Femur (tissue), 1 donor: ENCODE measurements at regions not wholly inside any gene's neighbourhood (a gene's known extent, or its start where the extent isn't known, plus 50 kb on each side); places are given as distances from the start of the nearest gene placed in this dataset.
"Not testable (repeated sequence)": the region's sequence is repeated elsewhere in the genome, so short reads cannot be mapped to it uniquely, and the experiment has no call there.

Experiments used
- DNase-seq: peaks from one replicate; pipeline ENCODE4 v3.0.0-alpha.2; 2017

DNA sequence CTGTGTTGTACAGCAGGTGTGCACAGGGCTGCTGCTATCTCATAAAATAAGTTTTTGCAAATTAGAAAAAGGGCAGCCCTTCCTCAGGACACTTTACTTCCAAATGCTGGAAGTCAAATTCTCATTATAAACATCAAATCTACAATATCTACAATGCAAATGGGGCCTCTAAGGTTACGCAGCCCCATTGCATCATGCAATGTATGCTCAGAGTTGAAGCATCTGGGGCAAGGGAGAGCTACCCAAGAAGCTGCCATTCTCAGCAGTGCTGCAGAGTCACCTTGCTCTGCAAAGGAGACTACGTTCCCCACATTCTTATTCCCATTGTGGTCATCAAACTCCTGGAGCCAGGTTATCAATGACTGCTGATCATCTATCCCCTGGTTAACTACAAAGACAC, 208.9 kb upstream of the POGK start:
- DNase-seq: no peak

DNA sequence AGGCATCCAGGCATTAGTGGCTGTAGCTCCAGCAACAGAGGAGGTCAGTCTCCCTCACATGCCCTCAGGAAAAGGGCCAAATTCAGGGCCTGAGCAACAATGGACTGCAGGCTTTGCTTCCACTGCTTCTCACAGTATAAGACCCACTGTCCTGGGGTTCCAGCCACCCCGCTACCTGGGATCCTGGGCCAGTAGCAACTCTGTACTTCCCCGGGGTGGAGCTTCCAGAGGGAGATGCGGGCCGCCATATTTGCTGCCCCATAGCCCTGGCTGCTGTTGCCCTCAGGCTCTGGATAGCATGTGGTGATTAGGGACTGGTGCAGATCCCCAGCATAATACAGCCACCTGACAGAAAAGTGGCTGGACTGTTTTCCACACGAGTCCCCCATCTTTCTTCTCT, 201.1 kb upstream of the POGK start:
- DNase-seq: no peak

DNA sequence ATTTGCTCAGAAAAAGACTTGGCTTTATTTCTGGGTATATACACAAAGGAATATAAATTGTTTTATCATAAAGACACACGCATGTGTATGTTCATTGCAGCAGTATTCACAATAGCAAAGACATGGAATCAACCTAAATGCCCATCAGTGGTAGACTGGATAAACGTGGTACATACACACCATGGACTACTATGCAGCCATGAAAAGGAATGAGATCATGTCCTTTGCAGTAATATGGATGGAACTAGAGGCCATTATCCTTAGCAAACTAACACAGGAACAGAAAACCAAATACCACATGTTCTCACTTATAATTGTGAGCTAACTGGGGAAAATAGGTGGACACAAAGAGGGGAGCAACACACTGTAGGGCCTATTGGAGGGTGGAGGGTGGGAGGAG, 182.0 kb upstream of the POGK start:
- DNase-seq: not testable (repeated sequence)

DNA sequence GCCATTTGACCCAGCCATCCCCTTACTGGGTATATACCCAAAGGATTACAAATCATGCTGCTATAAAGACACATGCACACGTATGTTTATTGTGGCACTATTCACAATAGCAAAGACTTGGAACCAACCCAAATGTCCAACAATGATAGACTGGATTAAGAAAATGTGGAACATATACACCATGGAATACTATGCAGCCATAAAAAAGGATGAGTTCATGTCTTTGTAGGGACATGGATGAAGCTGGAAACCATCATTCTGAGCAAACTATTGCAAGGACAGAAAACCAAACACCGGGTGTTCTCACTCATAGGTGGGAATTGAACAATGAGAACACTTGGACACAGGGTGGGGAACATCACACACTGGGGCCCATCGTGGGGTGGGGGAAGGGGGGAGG, 172.5 kb upstream of the POGK start:
- DNase-seq: not testable (repeated sequence)

GRCh38 chr1:166667600-166667999, 171.7 kb upstream of the POGK start:
- not testable (repeated sequence) for DNase-seq

GRCh38 chr1:166671627-166672026, 167.6 kb upstream of the POGK start:
- no peak for DNase-seq

DNA sequence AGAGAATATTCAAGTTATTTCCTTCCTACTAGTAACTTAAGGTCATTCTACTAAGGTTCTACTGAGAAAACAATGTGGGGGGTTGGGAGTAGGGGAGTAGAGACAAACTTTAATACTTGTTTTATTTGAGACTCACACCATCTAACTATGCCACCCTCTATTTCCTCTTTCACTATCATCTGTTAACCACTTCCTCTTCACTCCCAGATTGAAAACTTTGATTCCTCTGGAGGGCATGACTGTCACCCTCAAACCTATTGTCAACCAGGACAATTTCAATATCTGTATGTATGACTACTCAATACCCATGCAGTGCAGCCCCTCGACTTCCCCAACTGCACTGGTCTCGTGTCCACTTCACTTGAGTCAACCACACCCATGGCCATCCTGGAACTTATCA, 165.6 kb upstream of the POGK start:
- DNase-seq: no peak

DNA sequence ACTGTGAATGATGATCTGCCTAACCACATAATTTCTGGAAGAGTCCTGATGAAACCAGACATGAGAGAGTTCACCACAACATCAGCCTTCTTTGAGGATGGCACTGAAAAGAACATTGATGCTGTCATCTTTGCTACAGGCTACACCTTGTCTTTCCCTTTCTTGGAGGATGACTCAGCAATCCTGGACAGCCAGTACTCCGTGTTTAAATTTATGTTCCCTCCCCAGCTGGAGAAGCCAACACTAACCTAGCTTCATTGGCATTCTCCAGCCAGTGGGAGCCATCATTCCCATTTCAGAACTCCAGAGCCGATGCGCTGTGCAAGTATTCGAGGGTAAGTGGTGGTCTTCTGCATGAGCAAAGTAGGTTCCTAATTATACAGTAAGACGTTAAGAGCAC, 164.1 kb upstream of the POGK start:
- DNase-seq: no peak

DNA sequence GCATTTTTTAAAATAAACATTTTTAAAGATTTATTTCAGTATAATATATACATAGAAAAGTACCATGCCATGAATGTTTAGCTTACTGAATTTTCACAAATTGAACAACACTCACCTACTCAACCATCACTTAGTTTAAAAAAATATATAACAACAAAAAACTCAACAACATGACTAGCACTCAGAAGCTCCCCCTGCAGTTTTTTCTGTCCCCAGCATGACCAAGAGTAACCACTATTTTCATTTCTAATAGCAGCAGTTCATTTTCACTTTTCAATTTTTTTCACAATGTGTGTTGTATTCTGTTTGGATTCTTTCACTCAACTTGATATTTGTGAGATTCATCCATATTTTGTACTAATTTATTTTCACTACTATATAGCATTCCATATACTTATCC, 162.3 kb upstream of the POGK start:
- no peak for DNase-seq

DNA sequence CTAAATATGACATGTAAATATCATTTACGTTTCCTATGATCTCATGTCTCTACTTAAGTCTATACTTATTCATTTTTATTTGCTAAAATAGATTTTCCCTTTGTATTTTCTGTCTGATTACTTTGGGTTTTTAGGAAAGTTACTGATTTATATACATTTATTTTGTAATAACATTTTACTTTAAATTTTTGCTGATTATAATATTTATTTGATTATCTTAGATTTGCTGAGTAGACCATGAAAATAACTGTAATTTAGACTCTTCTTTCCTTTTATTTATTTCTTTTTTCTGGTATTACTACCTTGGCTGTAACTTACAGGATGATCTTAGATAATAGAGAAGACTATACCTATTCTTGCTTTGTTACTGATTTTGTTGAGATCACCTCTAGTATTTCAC, 159.9 kb upstream of the POGK start:
- no peak for DNase-seq

DNA sequence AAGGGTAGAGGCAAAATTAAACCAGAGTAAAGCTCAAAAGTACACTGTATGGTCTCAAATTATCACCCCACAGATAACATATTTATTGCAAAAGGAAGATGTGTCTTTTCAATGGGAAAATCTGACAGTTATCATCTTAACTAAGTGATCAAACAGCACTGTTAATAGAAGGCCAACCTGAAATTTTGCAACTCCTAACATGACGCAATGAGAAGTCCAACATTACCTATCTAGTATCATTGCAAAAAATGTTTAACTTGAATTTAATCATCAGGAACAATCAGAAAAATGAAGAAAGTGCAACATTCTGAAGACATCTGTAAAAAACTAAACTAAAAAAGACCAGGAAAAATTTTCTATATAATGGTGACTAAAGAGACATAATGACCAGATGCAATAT, 156.7 kb upstream of the POGK start:
- no peak for DNase-seq

DNA sequence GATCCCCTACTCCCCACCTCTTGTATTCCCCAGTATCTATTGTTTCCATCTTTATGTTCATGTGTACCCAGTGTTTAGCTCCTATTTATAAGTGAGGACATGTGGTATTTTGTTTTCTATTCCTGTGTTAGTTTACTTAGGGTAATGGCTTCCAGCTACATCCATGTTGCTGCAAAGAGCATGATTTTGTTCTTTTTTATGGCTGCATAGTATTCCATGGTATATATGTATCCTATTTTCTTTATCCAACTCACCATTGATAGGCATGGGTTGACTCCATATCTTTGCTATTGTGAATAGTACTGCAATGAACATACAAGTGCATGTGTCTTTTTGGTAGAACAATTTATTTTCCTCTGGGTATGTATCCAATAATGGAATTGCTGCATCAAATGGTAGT, 154.6 kb upstream of the POGK start:
- DNase-seq: not testable (repeated sequence)

GRCh38 chr1:166685200-166685599, 154.1 kb upstream of the POGK start:
- no peak for DNase-seq

DNA sequence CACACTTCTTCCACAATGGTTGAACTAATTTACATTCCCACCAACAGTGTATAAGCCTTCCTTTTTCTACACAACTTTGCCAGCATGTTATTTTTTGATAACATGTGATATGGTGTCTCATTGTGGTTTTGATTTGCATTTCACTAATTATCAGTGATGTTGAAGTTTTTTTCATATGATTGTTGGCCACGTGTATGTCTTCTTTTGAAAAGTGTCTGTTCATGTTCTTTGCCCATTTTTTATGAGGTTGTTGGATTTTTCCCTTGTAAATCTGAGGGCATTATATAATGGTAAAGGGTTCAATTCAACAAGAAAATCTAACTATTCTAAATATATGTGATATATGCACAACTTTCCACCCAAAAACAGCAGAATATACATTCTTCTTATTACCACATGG, 153.4 kb upstream of the POGK start:
- not testable (repeated sequence) for DNase-seq

- DNase-seq: not testable (repeated sequence)
These were observed 148.7 kb upstream of the POGK start for GRCh38 chr1:166690596-166690995.

DNA sequence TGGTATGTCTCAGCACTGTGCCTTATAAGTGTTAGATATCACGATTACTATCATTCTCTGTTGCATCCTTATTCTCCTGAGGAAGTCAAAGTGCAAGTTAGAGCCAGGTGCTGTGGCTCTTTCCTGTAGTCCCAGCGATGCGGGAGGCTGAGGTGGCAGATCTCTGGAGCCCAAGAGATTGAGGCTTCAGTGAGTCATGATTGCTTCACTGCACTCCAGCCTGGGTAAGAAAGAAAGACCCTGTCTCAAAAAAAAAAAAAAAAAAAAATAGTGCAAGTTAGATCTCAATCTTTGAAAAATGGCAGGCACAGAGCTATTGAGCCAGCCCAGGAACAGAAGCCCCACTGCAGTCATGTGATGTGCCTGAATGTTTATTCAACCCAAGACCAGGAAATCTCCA, 147.8 kb upstream of the POGK start:
- DNase-seq: no peak

- no peak for DNase-seq
These were observed 146.9 kb upstream of the POGK start for GRCh38 chr1:166692346-166692745.

DNA sequence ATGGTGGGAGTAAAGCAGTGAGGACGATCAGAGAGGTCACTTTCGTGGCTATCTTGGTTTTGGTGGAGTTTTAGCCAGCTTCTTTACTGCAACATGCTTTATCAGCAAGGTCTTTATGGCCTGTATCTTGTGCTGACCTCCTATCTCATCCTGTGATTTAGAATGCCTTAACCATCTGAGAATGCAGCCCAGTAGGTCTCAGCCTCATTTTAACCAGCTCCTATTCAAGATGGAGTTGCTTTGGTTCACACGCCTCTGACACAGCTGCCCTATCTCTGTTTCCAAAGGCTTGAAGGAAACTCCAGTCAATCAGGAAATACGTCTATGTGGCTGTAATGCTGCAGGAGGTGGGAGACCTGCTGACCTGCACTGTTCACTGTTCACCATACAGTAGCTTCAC, 146.1 kb upstream of the POGK start:
- no peak for DNase-seq

DNA sequence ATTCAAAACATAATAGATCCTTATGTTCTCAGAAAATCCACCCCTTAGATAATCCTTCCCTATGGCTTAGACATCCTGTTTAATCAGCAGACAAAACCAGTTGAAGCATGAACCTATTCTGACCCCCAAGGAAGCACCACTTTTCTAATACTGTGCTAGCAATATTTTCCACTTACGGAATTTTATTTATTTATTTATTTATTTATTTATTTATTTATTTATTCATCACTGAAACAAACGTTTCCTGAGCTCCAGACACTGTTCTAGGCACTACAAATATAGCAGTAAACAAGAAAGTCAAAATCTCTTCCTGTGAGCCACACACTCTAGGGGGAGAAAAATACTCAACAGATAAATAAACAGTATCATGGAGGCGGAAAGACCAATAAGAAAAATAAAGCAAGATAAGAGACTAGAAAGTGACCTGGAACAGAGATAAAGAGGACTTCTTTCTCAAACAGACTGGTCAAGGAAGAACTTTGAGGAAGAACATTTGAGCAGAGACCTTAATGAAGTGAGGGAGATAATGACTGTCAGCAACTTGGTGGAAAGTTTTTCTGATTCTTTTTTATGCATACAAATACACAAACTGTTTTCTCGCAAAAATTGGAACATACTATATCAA, 145.5 kb upstream of the POGK start:
- no peak for DNase-seq

DNA sequence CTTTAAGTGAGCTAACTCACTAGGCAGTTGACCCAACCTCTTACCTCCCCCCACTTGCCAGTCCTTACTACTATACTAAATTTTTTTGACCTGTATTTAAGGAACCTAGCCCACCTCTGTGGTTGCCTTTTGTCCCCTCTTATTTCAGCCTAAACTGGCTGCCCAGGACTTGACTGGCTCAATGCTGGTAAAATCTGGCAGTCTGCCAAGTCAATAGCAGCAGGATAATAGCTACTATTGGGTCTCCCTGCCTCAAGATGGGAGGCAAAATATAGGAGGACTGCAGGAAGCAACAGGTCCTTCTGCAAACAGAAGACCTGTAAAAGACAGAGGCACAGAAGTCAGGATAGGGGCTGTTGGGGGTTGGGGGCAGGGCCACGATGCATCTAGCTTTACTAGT, 144.2 kb upstream of the POGK start:
- DNase-seq: no peak

DNA sequence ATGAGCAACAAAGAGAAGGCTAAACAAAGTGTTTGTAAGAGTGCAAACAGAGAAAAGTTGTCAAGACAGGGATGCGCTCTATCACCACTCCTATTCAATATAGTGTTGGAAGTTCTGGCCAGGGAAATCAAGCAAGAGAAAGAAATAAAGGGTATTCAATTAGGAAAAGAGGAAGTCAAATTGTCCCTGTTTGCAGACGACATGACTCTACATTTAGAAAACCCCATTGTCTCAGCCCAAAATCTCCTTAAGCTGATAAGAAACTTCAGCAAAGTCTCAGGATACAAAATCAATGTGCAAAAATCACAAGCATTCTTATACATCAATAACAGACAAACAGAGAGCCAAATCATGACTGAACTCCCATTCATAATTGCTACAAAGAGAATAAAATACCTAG, 143.4 kb upstream of the POGK start:
- DNase-seq: not testable (repeated sequence)

DNA sequence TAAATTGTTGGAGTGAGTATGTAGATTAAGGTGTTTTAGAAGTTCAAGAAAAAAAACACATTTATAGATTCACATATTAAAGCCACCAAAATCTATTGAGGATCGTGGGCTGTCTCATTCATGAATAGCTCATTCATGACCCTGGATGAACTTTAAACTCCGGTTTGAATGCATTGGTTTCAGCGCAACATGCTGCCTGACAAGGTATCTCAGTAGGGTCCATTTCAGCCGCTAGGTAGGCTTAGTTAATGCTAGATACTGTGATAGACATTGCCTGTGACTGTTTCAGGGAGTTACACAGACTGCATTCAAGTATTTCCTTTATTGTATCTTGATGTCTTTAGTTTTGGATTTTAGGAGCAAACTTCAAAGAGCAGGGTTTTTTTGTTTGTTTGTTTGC, 140.5 kb upstream of the POGK start:
- no peak for DNase-seq

DNA sequence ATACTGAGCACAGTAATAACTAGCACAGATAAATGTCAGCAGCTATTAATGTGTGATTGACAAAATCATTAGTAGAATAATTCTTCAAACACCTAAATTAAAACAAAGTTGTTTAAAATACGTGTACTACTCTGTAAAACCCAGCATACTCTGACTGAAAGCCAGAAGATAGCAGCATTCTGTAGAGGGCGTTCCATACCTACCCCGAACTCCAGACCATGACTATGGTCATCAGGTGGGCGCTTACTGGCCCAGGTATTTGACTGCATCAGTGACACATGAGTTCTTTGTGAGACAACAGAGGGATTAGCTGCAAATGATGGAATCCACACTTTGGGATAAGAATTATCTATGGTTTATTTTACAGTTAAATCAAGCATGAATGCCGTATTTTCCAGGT, 139.7 kb upstream of the POGK start:
- no peak for DNase-seq

DNA sequence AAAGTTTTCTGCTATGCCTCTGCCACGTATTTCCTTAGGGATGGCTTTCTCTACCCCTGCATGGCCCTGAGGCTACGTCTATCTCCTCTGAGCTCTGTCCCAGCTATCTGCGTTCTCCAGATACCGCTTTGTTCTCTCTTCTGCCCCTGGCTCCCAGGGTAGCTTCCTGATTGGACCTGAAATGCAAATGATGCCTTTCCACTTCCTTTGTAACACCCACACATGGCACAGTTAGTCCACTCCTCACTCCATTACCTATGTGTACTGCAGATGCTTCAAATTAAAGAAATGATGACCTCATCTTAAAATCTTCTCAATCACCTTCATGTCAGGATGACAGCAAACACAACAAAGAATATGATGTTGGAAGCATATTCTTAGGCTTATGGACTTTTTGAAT, 138.6 kb upstream of the POGK start:
- DNase-seq: no peak

DNA sequence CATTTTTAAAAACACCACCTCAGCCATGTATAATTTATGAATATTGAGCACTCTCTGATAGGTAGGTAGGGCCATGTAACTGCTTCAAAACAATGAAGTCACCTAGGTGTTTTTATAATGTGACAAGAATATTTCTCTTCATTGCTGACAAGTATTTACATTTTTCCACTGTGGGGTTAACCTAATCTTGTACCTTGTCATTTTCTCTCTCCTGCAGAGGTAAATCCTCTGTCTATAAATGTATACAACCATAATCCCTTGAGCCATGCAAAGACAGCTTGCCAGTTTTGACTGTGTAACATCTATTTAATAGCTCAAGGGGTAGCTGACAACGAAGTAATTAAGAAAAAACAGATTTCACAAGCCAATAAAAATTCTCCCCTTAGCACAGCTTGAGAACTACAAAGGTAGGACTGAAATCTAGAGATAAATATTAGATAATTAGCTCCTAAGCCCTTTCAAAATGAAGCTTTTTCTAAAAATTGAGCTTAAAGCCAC, 137.6 kb upstream of the POGK start:
- no peak for DNase-seq

DNA sequence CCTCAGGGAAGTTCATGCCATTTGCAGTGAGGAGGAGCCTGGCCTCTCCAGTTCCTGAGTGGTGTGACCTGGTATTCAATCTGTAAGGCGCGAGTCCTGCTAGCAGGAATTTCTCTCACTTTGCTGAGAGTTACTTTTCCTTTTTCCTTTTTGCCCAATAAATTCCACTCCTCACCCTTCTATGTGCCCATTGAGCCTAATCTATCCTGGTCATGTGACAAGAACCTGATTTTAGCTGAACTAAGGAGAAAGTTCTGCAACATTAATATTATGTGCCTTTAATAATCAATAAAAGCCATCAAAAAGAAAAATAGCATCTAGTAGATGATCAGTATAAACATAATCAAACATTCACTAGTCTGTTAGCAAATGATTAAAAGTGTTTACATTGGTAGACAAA, 136.1 kb upstream of the POGK start:
- DNase-seq: no peak
